ENCODE measurements at regions not wholly inside any gene's neighbourhood (a gene's known extent, or its start where the extent isn't known, plus 50 kb on each side); places are given as distances from the start of the nearest gene placed in this dataset.

- 1% methylated on average over 5 of the region's 5 CpGs for WGBS (ENCODE audit: insufficient coverage, insufficient replicate concordance, low lambda C conversion rate, missing lambda C conversion rate)
- Histone ChIP-seq H3K4me3 (no peak overlapping the region), H3K27ac (ENCODE audit: control insufficient read depth, insufficient read depth) (no peak overlapping the region), H3K27me3 (replicated peaks in 1 of 2; ENCODE audit: control insufficient read depth in 2 of 2, insufficient read depth in 2 of 2, low read length in 1 of 2) (no peaks in the 10 kb centered on the region; a peak in 1 of 4 replicates), H4K20me1 (ENCODE audit: control insufficient read depth, insufficient read depth) (no peaks in the 10 kb centered on the region), H3K4me1 (ENCODE audit: control insufficient read depth, insufficient read depth, low read length) (no peaks in the 10 kb centered on the region), H3K9ac (ENCODE audit: control insufficient read depth, insufficient read depth, low read length) (no peak overlapping the region), H3K79me2 (ENCODE audit: control insufficient read depth, insufficient read depth, low read length) (no peaks in the 10 kb centered on the region), H3K9me3 (replicated peaks; ENCODE audit: control insufficient read depth, insufficient read depth, low read length) (no peaks in the 10 kb centered on the region), H2AFZ (ENCODE audit: control insufficient read depth, low read depth, low read length) (no peak overlapping the region), H3K4me2 (ENCODE audit: control insufficient read depth, insufficient read depth) (no peak overlapping the region), H3K36me3 (ENCODE audit: control insufficient read depth in 2 of 2, insufficient read depth in 2 of 2, low read length in 1 of 2) (no peaks in the 10 kb centered on the region)
- no TSS peak for BruUV-seq (replicated peaks)
- in situ Hi-C loops (cut with MboI) (loop anchor here (25.0 kb wide), 1 partner anchor 626 kb away; no protein-coding TSS in a partner anchor), intact Hi-C loops (cut with micrococcal nuclease; ENCODE audit: unreplicated experiment) (loop anchor here (1.0 to 2.0 kb wide), 2 partner anchors 237 to 270 kb away; no protein-coding TSS in a partner anchor)
- ChIA-PET SMC1A (ENCODE audit: uncharacterized antibody, unreplicated experiment) (interaction anchor here (1.0 to 2.3 kb wide), 4 partner anchors 11 to 270 kb away, joined by 3 to 7 read pairs (median 4); no protein-coding TSS in a partner anchor), POLR2A (no interaction called here), CTCF (interaction anchor here (0.6 to 4.1 kb wide), 15 partner anchors 8 to 663 kb away, joined by 3 to 32 read pairs (median 3); no protein-coding TSS in a partner anchor), RAD21 (ENCODE audit: unreplicated experiment) (interaction anchor here (0.6 to 2.1 kb wide), 3 partner anchors 13 to 580 kb away, joined by 3 to 8 read pairs (median 4); no protein-coding TSS in a partner anchor)
- ATAC-seq: peak; percentile 66; the same call in 2 of the 3 replicates
- no peak for TF ChIP-seq BCL3 (IDR thresholded peaks at IDR 0.05; ENCODE audit: borderline replicate concordance, insufficient read depth, low read depth, low read length, poor library complexity, severe bottlenecking)
- no peak for TF ChIP-seq ZNF384 (IDR thresholded peaks at IDR 0.05; ENCODE audit: borderline replicate concordance, low read depth, low read length)
- TF ChIP-seq, protein P1, sequence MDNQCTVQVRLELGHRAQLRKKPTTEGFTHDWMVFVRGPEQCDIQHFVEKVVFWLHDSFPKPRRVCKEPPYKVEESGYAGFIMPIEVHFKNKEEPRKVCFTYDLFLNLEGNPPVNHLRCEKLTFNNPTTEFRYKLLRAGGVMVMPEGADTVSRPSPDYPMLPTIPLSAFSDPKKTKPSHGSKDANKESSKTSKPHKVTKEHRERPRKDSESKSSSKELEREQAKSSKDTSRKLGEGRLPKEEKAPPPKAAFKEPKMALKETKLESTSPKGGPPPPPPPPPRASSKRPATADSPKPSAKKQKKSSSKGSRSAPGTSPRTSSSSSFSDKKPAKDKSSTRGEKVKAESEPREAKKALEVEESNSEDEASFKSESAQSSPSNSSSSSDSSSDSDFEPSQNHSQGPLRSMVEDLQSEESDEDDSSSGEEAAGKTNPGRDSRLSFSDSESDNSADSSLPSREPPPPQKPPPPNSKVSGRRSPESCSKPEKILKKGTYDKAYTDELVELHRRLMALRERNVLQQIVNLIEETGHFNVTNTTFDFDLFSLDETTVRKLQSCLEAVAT (IDR thresholded peaks at IDR 0.05): no peak
- TF ChIP-seq MYB (IDR thresholded peaks at IDR 0.05; ENCODE audit: borderline replicate concordance, low read depth, low read length): no peak
- no peak for TF ChIP-seq CREM (IDR thresholded peaks at IDR 0.05; ENCODE audit: low read depth)
- no peak for FAIRE-seq
- DNase-seq (ENCODE audit: low read depth, low spot score): no peak
These were observed 199.2 kb downstream of the TFCP2L1 start for GRCh38 chr2:121085801-121086200.
